Astrocyte of the spinal cord (primary cell): ENCODE measurements at regions not wholly inside any gene's neighbourhood (a gene's known extent, or its start where the extent isn't known, plus 50 kb on each side); places are given as distances from the start of the nearest gene placed in this dataset.

ENCODE experiments used
- DNase-seq: peaks from one replicate; pipeline ENCODE4 v3.0.0; 2011; ENCODE audit warnings: low read depth, low spot score
- H3K4me3 ChIP-seq: 2 replicates; pipeline ENCODE4 v1.5.1; 2011; ENCODE audit warnings: low read depth, mild to moderate bottlenecking, low read length, moderate library complexity
- CTCF ChIP-seq: IDR thresholded peaks from 2 replicates; pipeline ENCODE4 v1.5.1; 2012; ENCODE audit warnings: low read depth, mild to moderate bottlenecking, low read length, inconsistent platforms
- in situ Hi-C: cut with HindIII; loops from 2 replicates; pipeline ENCODE4 v1.10.0; 2017; ENCODE audit warnings: low sequenced_read_pairs

- H3K4me3 ChIP-seq, result no peak overlapping the region
- TF ChIP-seq CTCF, result no peak
- DNase-seq, result no peak
- in situ Hi-C loops, result no loop called here
These were observed 174.7 kb downstream of the KATNIP start for GRCh38 chr16:27724482-27725235.

GRCh38 chr16:27725236-27726000, 175.5 kb downstream of the KATNIP start:
- TF ChIP-seq CTCF, result no peak
- no peak for DNase-seq
- in situ Hi-C loops, result no loop called here
- H3K4me3 ChIP-seq, result no peak overlapping the region

- H3K4me3 ChIP-seq, result no peak overlapping the region
- peak; percentile 48 for DNase-seq
- no peak for TF ChIP-seq CTCF
- in situ Hi-C loops, result no loop called here
These were observed 176.8 kb downstream of the KATNIP start for GRCh38 chr16:27726621-27727261.

GRCh38 chr16:27727941-27728340, 178.0 kb downstream of the KATNIP start:
- no peak for DNase-seq
- no peak for TF ChIP-seq CTCF
- in situ Hi-C loops, result no loop called here
- no peak overlapping the region for H3K4me3 ChIP-seq

GRCh38 chr16:27728691-27729090, 178.7 kb downstream of the KATNIP start:
- no peak overlapping the region for H3K4me3 ChIP-seq
- no peak for TF ChIP-seq CTCF
- in situ Hi-C loops, result no loop called here
- no peak for DNase-seq

GRCh38 chr16:27729516-27730304, 179.8 kb downstream of the KATNIP start:
- in situ Hi-C loops, result no loop called here
- DNase-seq, result peak; percentile 24
- no peak for TF ChIP-seq CTCF
- H3K4me3 ChIP-seq, result no peak overlapping the region
